ENCODE measurements at regions not wholly inside any gene's neighbourhood (a gene's known extent, or its start where the extent isn't known, plus 50 kb on each side); places are given as distances from the start of the nearest gene placed in this dataset.

GRCh38 chr11:92623055-92623454 lies 346.4 kb upstream of the MTNR1B start:
- H3K27ac Mint-ChIP-seq (ENCODE audit: unreplicated experiment) = no peak overlapping the region
- H3K36me3 Mint-ChIP-seq (ENCODE audit: low read depth) = no peaks in the 10 kb centered on the region
- no peak for DNase-seq (ENCODE audit: low spot score)
- TF ChIP-seq CTCF (IDR thresholded peaks at IDR 0.05) = no peak
- no peaks in the 10 kb centered on the region for H3K27me3 Mint-ChIP-seq (ENCODE audit: low read depth)
- peaks cover 4% of the 10 kb centered on the region for H3K9me3 Mint-ChIP-seq (ENCODE audit: low read depth)
- no peak overlapping the region for H3K4me3 Mint-ChIP-seq (ENCODE audit: unreplicated experiment)
- peaks cover 8% of the 10 kb centered on the region for H3K4me1 Mint-ChIP-seq (ENCODE audit: low read depth)

- no peak for DNase-seq (ENCODE audit: low spot score)
- peaks cover 18% of the 10 kb centered on the region for H3K4me1 Mint-ChIP-seq (ENCODE audit: low read depth)
- H3K27ac Mint-ChIP-seq (ENCODE audit: unreplicated experiment) = no peak overlapping the region
- H3K36me3 Mint-ChIP-seq (ENCODE audit: low read depth) = no peaks in the 10 kb centered on the region
- no peaks in the 10 kb centered on the region for H3K27me3 Mint-ChIP-seq (ENCODE audit: low read depth)
- no peaks in the 10 kb centered on the region for H3K9me3 Mint-ChIP-seq (ENCODE audit: low read depth)
- no peak overlapping the region for H3K4me3 Mint-ChIP-seq (ENCODE audit: unreplicated experiment)
- no peak for TF ChIP-seq CTCF (IDR thresholded peaks at IDR 0.05)
Observed at GRCh38 chr11:92625894-92626293, 343.6 kb upstream of the MTNR1B start.

GRCh38 chr11:92626624-92627023 lies 342.8 kb upstream of the MTNR1B start:
- H3K36me3 Mint-ChIP-seq (ENCODE audit: low read depth) = no peaks in the 10 kb centered on the region
- no peak for TF ChIP-seq CTCF (IDR thresholded peaks at IDR 0.05)
- H3K27me3 Mint-ChIP-seq (ENCODE audit: low read depth) = no peaks in the 10 kb centered on the region
- H3K9me3 Mint-ChIP-seq (ENCODE audit: low read depth) = no peaks in the 10 kb centered on the region
- DNase-seq (ENCODE audit: low spot score) = no peak
- no peak overlapping the region for H3K27ac Mint-ChIP-seq (ENCODE audit: unreplicated experiment)
- H3K4me3 Mint-ChIP-seq (ENCODE audit: unreplicated experiment) = no peak overlapping the region
- H3K4me1 Mint-ChIP-seq (ENCODE audit: low read depth) = peaks cover 18% of the 10 kb centered on the region

- Mint-ChIP-seq H3K27me3 (ENCODE audit: low read depth) (no peaks in the 10 kb centered on the region), H3K36me3 (ENCODE audit: low read depth) (no peaks in the 10 kb centered on the region), H3K9me3 (ENCODE audit: low read depth) (no peaks in the 10 kb centered on the region), H3K27ac (ENCODE audit: unreplicated experiment) (peak overlapping the region; percentile 57), H3K4me3 (ENCODE audit: unreplicated experiment) (no peak overlapping the region), H3K4me1 (ENCODE audit: low read depth) (peaks cover 18% of the 10 kb centered on the region)
- TF ChIP-seq CTCF (IDR thresholded peaks at IDR 0.05) = no peak
- no peak for DNase-seq (ENCODE audit: low spot score)
Observed at GRCh38 chr11:92627615-92628256, 341.7 kb upstream of the MTNR1B start.

- Mint-ChIP-seq H3K9me3 (ENCODE audit: low read depth) (no peaks in the 10 kb centered on the region), H3K27ac (ENCODE audit: unreplicated experiment) (peak overlapping the region; percentile 57), H3K36me3 (ENCODE audit: low read depth) (no peaks in the 10 kb centered on the region), H3K4me3 (ENCODE audit: unreplicated experiment) (no peak overlapping the region), H3K27me3 (ENCODE audit: low read depth) (no peaks in the 10 kb centered on the region), H3K4me1 (ENCODE audit: low read depth) (peaks cover 18% of the 10 kb centered on the region)
- no peak for TF ChIP-seq CTCF (IDR thresholded peaks at IDR 0.05)
- DNase-seq (ENCODE audit: low spot score) = no peak
Observed at GRCh38 chr11:92628401-92629292, 340.8 kb upstream of the MTNR1B start.
